Liver (tissue), 3 donors: ENCODE measurements at regions not wholly inside any gene's neighbourhood (a gene's known extent, or its start where the extent isn't known, plus 50 kb on each side); places are given as distances from the start of the nearest gene placed in this dataset.

Experiments used
- CTCF ChIP-seq: fragments of 150-350 bp; IDR thresholded peaks from 2 replicates; pipeline ENCODE4 v1.5.1; 2017; ENCODE audit warnings: improper control_type of control experiment, low read depth, low read length; ENCODE audit not compliant: missing input control
- SP1 ChIP-seq: IDR thresholded peaks from 2 replicates; pipeline ENCODE4 v1.6.1; 2018; ENCODE audit warnings: antibody characterized with exemption, mild to moderate bottlenecking
- ZBTB33 ChIP-seq: IDR thresholded peaks from 2 replicates; pipeline ENCODE4 v1.6.1; 2016; ENCODE audit warnings: antibody characterized with exemption
- donor health status: healthy.
- donor health status: healthy.

GRCh38 chrX:42491137-42491907 is 286.6 kb downstream of the PPP1R2C start:
- TF ChIP-seq CTCF (no peak), ZBTB33 (no peak), SP1 (no peak)
